SU-DHL-6 (cell line): ENCODE measurements at regions not wholly inside any gene's neighbourhood (a gene's known extent, or its start where the extent isn't known, plus 50 kb on each side); places are given as distances from the start of the nearest gene placed in this dataset.

Source experiments
- CTCF ChIP-seq: fragments of 200-600 bp; sonication (generic); IDR thresholded peaks from one replicate; pipeline ENCODE4 v1.5.1; 2017; ENCODE audit warnings: antibody characterized with exemption, mild to moderate bottlenecking, low read length, moderate library complexity; ENCODE audit not compliant: insufficient read depth, poor library complexity, severe bottlenecking
- EZH2phosphoT487 ChIP-seq: fragments of 200-600 bp; sonication (generic), shearing (Covaris generic); conservative IDR thresholded peaks from 2 replicates; pipeline ENCODE4 v1.6.1; 2018; ENCODE audit warnings: mild to moderate bottlenecking, antibody characterized with exemption, low read length, moderate library complexity, mixed read lengths

GRCh38 chr2:145919477-145919876 lies 1399.6 kb upstream of the ZEB2 start:
- TF ChIP-seq CTCF (no peak), EZH2phosphoT487 (no peak)
